Fibroblast of lung (primary cell): ENCODE measurements at regions not wholly inside any gene's neighbourhood (a gene's known extent, or its start where the extent isn't known, plus 50 kb on each side); places are given as distances from the start of the nearest gene placed in this dataset.

ENCODE experiments used
- DNase-seq, 2 donors: peaks; one replicate each; pipeline versions ENCODE4 v3.0.0 to v3.0.0-alpha.2; 2010; ENCODE audit warnings: low read depth in 2 of 2
- H2AFZ ChIP-seq: 2 replicates; pipeline ENCODE4 v1.5.1; 2012; ENCODE audit warnings: low read length, control low read depth, inconsistent platforms
- H3K27ac ChIP-seq: 2 replicates; pipeline ENCODE4 v1.5.1; 2011; ENCODE audit warnings: low read length, control low read depth; ENCODE audit not compliant: insufficient read depth
- H3K27me3 ChIP-seq: 2 replicates; pipeline ENCODE4 v1.5.1; 2011; ENCODE audit warnings: mild to moderate bottlenecking, low read length; ENCODE audit not compliant: control insufficient read depth, insufficient read depth
- H3K36me3 ChIP-seq: 2 replicates; pipeline ENCODE4 v1.5.1; 2011; ENCODE audit warnings: low read length; ENCODE audit not compliant: control insufficient read depth, insufficient read depth
- H3K4me1 ChIP-seq: 2 replicates; pipeline ENCODE4 v1.5.1; 2011; ENCODE audit warnings: low read length; ENCODE audit not compliant: control insufficient read depth, insufficient read depth; ENCODE audit errors: extremely low read depth
- H3K4me2 ChIP-seq: 2 replicates; pipeline ENCODE4 v1.5.1; 2011; ENCODE audit warnings: low read length, control low read depth; ENCODE audit not compliant: insufficient read depth; ENCODE audit errors: extremely low read depth
- H3K4me3 ChIP-seq, 4 experiments: fragments of 200-600 bp in 1 of 4; sonication (generic) in 1 of 4; replicated peaks in 1 of 4; 2 replicates each; pipeline ENCODE4 v1.5.1; 2011 to 2016; ENCODE audit warnings: low read length in 4 of 4, low read depth in 3 of 4, mild to moderate bottlenecking in 3 of 4, control low read depth in 2 of 4, inconsistent platforms in 1 of 4, mixed read lengths in 1 of 4; ENCODE audit not compliant: insufficient read depth in 1 of 4; ENCODE audit errors: control extremely low read depth in 1 of 4
- H3K79me2 ChIP-seq: 2 replicates; pipeline ENCODE4 v1.5.1; 2012; ENCODE audit warnings: mild to moderate bottlenecking, low read length, inconsistent platforms; ENCODE audit not compliant: control insufficient read depth, insufficient read depth
- H3K9ac ChIP-seq: 2 replicates; pipeline ENCODE4 v1.5.1; 2011; ENCODE audit warnings: mild to moderate bottlenecking, low read length, control low read depth; ENCODE audit not compliant: insufficient read depth
- H3K9me3 ChIP-seq: 2 replicates; pipeline ENCODE4 v1.5.1; 2012; ENCODE audit warnings: low read depth, low read length; ENCODE audit not compliant: control insufficient read depth, insufficient read depth
- H4K20me1 ChIP-seq: 2 replicates; pipeline ENCODE4 v1.5.1; 2011; ENCODE audit warnings: low read length; ENCODE audit not compliant: control insufficient read depth, insufficient read depth; ENCODE audit errors: extremely low read depth
- CTCF ChIP-seq, 2 donors: IDR thresholded peaks in 1 of 2; conservative IDR thresholded peaks in 1 of 2; 1 replicate in 1 of 2; 2 replicates in 1 of 2; pipeline ENCODE4 v1.5.1; 2011 to 2012; ENCODE audit warnings: low read length in 2 of 2, control low read depth in 1 of 2, inconsistent platforms in 1 of 2, low read depth in 1 of 2, mild to moderate bottlenecking in 1 of 2
- EZH2 ChIP-seq: IDR thresholded peaks from 2 replicates; pipeline ENCODE4 v1.5.1; 2012; ENCODE audit warnings: low read length, control low read depth, mild to moderate bottlenecking; ENCODE audit errors: missing control alignments

GRCh38 chr12:92650228-92650822 lies 52.5 kb upstream of the PLEKHG7 start:
- Histone ChIP-seq H3K36me3 (no peaks in the 10 kb centered on the region), H3K79me2 (no peaks in the 10 kb centered on the region), H3K4me2 (no peak overlapping the region), H3K4me3 (no peak overlapping the region), H4K20me1 (no peaks in the 10 kb centered on the region), H2AFZ (peak overlapping the region; percentile 36), H3K4me1 (no peaks in the 10 kb centered on the region), H3K27me3 (no peaks in the 10 kb centered on the region), H3K27ac (no peak overlapping the region), H3K9ac (no peak overlapping the region), H3K9me3 (no peaks in the 10 kb centered on the region)
- TF ChIP-seq EZH2 (no peak), CTCF (conservative IDR thresholded peaks at IDR 0.05 in 1 of 2, IDR thresholded peaks at IDR 0.05 in 1 of 2; ENCODE audit: low read depth in 1 of 2, low read length in 2 of 2) (no peak)
- no peak for DNase-seq

GRCh38 chr12:92649511-92650227 lies 53.1 kb upstream of the PLEKHG7 start:
- TF ChIP-seq CTCF (conservative IDR thresholded peaks at IDR 0.05 in 1 of 2, IDR thresholded peaks at IDR 0.05 in 1 of 2; ENCODE audit: low read depth in 1 of 2, low read length in 2 of 2) = peak; percentile 81 to 83
- TF ChIP-seq EZH2 = no peak
- Histone ChIP-seq H3K4me2 (peak overlapping the region; percentile 38), H4K20me1 (no peaks in the 10 kb centered on the region), H3K9ac (no peak overlapping the region), H3K9me3 (no peaks in the 10 kb centered on the region), H3K27me3 (no peaks in the 10 kb centered on the region), H3K79me2 (no peaks in the 10 kb centered on the region), H2AFZ (peak overlapping the region; percentile 36), H3K4me3 (no peak overlapping the region), H3K4me1 (no peaks in the 10 kb centered on the region), H3K27ac (no peak overlapping the region), H3K36me3 (no peaks in the 10 kb centered on the region)
- peak; percentile 84 to 90 for DNase-seq

GRCh38 chr12:92648242-92649031 lies 54.4 kb upstream of the PLEKHG7 start:
- Histone ChIP-seq H3K9me3 (no peaks in the 10 kb centered on the region), H2AFZ (no peak overlapping the region), H3K36me3 (no peaks in the 10 kb centered on the region), H3K27ac (no peak overlapping the region), H3K27me3 (no peaks in the 10 kb centered on the region), H3K4me1 (no peaks in the 10 kb centered on the region), H3K79me2 (no peaks in the 10 kb centered on the region), H4K20me1 (no peaks in the 10 kb centered on the region), H3K9ac (no peak overlapping the region), H3K4me3 (no peak overlapping the region), H3K4me2 (no peak overlapping the region)
- no peak for TF ChIP-seq CTCF (conservative IDR thresholded peaks at IDR 0.05 in 1 of 2, IDR thresholded peaks at IDR 0.05 in 1 of 2; ENCODE audit: low read depth in 1 of 2, low read length in 2 of 2)
- no peak for TF ChIP-seq EZH2
- DNase-seq = peak in 1 of 2 donors; percentile 8
